ENCODE measurements at regions not wholly inside any gene's neighbourhood (a gene's known extent, or its start where the extent isn't known, plus 50 kb on each side); places are given as distances from the start of the nearest gene placed in this dataset.

DNA sequence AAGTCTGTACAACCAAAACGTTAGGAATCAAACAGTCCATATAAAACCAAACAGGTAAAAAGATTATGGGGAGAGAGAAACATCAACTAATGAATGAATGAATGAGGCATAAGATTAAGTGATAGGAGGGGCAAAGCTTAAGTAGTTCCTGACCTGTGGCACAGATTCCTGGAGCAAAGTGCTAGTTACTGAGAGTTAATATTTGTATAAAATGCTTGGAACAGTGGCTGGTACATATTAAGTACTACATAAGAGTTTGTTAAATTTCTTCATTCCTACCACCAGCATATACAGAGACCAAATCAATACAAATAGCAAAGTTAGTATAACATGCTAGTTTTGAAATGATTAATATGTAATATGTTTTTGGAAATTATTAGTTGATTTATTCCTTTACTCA, 363.7 kb downstream of the ADAM29 start:
- no peaks in the 10 kb centered on the region for H3K36me3 ChIP-seq (ENCODE audit: insufficient read depth, low read depth, low read length)
- H3K27me3 ChIP-seq (ENCODE audit: insufficient read depth, low read length): no peaks in the 10 kb centered on the region
- no peak overlapping the region for H3K4me3 ChIP-seq (ENCODE audit: low read length)
- H3K27ac ChIP-seq (ENCODE audit: low read length): no peak overlapping the region
- no peaks in the 10 kb centered on the region for H3K9me3 ChIP-seq (ENCODE audit: insufficient read depth, low read depth, low read length)
- H3K4me1 ChIP-seq (ENCODE audit: insufficient read depth, low read length): no peaks in the 10 kb centered on the region; the same call in 1 of the 2 replicates
- no peak overlapping the region for H3K9ac ChIP-seq (ENCODE audit: low read depth, low read length)

DNA sequence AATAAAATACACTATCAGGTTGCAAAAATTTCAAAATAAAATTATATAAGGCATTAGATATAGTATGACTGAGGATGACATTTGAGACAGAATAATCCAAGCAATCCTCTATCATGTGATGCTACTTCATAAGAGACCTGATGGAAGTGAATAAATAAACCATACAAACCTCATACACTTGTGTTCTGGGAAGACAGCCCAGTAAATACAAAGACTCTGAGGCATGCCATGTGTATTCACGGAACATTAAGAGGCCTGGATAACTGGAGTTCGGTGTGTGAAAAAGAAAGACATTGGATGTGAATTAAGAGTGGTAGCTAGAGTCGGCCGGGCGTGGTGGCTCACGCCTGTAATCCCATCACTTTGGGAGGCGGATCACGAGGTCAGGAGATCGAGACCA, 364.2 kb downstream of the ADAM29 start:
- no peak overlapping the region for H3K4me3 ChIP-seq (ENCODE audit: low read length)
- no peaks in the 10 kb centered on the region; the same call in 1 of the 2 replicates for H3K4me1 ChIP-seq (ENCODE audit: insufficient read depth, low read length)
- no peaks in the 10 kb centered on the region for H3K9me3 ChIP-seq (ENCODE audit: insufficient read depth, low read depth, low read length)
- no peaks in the 10 kb centered on the region for H3K27me3 ChIP-seq (ENCODE audit: insufficient read depth, low read length)
- no peaks in the 10 kb centered on the region for H3K36me3 ChIP-seq (ENCODE audit: insufficient read depth, low read depth, low read length)
- no peak overlapping the region for H3K9ac ChIP-seq (ENCODE audit: low read depth, low read length)
- no peak overlapping the region for H3K27ac ChIP-seq (ENCODE audit: low read length)

DNA sequence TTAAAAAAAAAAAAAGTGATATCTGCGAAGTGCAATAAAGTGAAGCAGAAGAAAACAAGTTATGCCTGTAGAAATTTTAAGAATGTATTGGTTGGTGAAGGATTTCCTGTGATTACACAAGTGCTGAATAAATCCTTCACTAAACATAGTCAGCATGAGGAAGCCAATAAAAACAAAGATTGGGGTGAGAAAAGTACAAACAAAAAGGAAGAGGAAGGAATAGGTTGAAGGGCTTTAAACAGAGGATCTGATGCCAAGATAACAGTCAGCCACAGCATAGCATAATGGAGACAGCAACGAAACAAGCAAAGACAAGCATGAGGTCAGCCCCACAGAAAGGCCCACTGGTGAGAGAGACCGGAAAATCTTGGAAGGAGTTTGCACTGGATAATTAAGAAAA, 372.2 kb downstream of the ADAM29 start:
- no peaks in the 10 kb centered on the region for H3K9me3 ChIP-seq (ENCODE audit: insufficient read depth, low read depth, low read length)
- H3K9ac ChIP-seq (ENCODE audit: low read depth, low read length): no peak overlapping the region
- H3K27ac ChIP-seq (ENCODE audit: low read length): no peak overlapping the region
- no peaks in the 10 kb centered on the region for H3K27me3 ChIP-seq (ENCODE audit: insufficient read depth, low read length)
- no peak overlapping the region for H3K4me3 ChIP-seq (ENCODE audit: low read length)
- no peaks in the 10 kb centered on the region for H3K4me1 ChIP-seq (ENCODE audit: insufficient read depth, low read length)
- no peaks in the 10 kb centered on the region for H3K36me3 ChIP-seq (ENCODE audit: insufficient read depth, low read depth, low read length)

DNA sequence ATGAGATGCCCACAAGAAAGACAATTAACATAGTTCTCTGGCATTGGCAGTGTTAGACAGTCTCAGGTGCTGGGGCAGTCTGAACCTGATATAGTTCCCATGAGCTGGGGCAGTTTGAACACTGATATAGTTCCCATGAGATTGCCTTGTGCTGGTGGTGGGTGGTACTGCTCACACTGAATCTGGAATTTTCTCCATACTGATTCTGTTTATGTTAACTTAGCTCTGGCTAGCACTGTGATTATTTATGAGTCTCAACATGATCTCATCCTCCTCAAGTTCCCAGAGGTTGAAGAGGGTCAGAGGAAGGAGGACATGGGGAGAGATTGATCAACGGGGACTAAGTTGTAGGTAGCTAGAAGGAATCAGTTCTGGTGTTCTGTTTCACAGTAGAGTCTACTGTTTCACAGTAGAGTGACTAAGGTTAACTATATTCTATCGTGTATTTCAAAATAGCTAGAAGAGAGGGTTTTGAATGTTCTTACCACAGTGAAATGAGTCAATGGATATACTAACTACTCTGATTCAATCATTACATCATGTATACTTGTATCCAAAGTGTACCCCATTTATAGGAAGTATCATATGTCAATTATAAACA, 379.9 kb downstream of the ADAM29 start:
- no peak overlapping the region for H3K4me3 ChIP-seq (ENCODE audit: low read length)
- H3K4me1 ChIP-seq (ENCODE audit: insufficient read depth, low read length): no peaks in the 10 kb centered on the region
- H3K36me3 ChIP-seq (ENCODE audit: insufficient read depth, low read depth, low read length): no peaks in the 10 kb centered on the region
- no peaks in the 10 kb centered on the region for H3K9me3 ChIP-seq (ENCODE audit: insufficient read depth, low read depth, low read length)
- no peak overlapping the region for H3K9ac ChIP-seq (ENCODE audit: low read depth, low read length)
- no peak overlapping the region for H3K27ac ChIP-seq (ENCODE audit: low read length)
- H3K27me3 ChIP-seq (ENCODE audit: insufficient read depth, low read length): no peaks in the 10 kb centered on the region

DNA sequence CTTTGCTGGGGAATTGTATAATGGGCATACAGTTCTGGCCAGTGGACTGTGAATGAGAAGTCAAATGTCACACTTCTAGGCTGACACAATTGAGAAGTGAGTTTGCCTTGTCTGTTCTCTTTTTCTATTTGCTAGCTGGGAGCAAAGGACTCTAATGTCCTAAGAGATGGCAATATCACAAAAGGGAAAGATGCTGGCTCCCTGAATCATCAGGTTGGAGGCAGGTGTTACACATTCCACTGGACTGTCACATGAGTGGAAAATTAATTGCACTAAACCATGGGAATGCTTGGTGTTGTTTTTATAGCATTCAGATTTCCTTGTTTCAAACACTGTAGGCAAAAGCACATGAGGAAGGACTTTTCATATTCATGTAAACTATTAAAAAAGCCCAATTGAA, 388.3 kb downstream of the ADAM29 start:
- Histone ChIP-seq H3K4me3 (ENCODE audit: low read length) (no peak overlapping the region), H3K9me3 (ENCODE audit: insufficient read depth, low read depth, low read length) (no peaks in the 10 kb centered on the region), H3K4me1 (ENCODE audit: insufficient read depth, low read length) (no peaks in the 10 kb centered on the region), H3K27ac (ENCODE audit: low read length) (no peak overlapping the region), H3K27me3 (ENCODE audit: insufficient read depth, low read length) (no peaks in the 10 kb centered on the region), H3K36me3 (ENCODE audit: insufficient read depth, low read depth, low read length) (no peaks in the 10 kb centered on the region), H3K9ac (ENCODE audit: low read depth, low read length) (no peak overlapping the region)

DNA sequence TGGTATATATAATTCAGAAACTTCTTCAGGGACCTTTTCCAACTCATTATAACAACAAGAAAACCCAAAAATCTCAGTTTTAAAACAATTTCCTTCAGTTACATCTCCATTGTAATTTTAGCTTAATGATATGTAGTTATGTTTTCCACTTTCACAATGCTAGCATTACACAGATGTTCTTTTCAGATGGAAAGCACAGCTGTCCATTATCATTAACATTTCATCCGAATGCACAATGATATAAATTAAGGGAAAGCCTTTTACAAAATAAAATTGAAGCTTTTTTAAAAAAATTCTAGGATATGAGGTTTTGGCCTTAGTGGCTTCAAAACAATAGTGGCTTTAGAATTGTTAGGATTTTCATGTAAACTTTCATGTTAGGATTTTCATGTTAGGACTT, 389.2 kb downstream of the ADAM29 start:
- Histone ChIP-seq H3K36me3 (ENCODE audit: insufficient read depth, low read depth, low read length) (no peaks in the 10 kb centered on the region), H3K9me3 (ENCODE audit: insufficient read depth, low read depth, low read length) (no peaks in the 10 kb centered on the region), H3K27ac (ENCODE audit: low read length) (no peak overlapping the region), H3K9ac (ENCODE audit: low read depth, low read length) (no peak overlapping the region), H3K4me1 (ENCODE audit: insufficient read depth, low read length) (no peaks in the 10 kb centered on the region), H3K27me3 (ENCODE audit: insufficient read depth, low read length) (no peaks in the 10 kb centered on the region), H3K4me3 (ENCODE audit: low read length) (no peak overlapping the region)

DNA sequence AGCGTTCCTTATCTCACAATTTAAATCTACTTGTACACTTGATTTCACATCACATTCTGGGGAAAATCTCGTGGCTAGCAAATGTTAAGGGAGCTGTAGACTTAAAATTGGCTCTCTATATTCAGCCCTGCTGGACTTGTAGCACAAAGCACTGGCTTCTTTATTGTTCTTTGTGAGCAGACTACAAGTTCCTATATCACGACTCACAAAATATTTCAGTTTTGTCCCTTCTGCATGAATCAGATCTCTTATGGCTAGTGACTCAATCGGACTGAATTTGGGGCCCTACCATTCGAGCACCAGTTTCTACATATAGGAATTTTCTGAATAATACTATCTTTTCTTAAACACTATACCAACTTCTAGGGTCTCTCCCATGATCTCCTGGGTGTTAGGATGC, 390.1 kb downstream of the ADAM29 start:
- Histone ChIP-seq H3K4me1 (ENCODE audit: insufficient read depth, low read length) (no peaks in the 10 kb centered on the region), H3K4me3 (ENCODE audit: low read length) (no peak overlapping the region), H3K27me3 (ENCODE audit: insufficient read depth, low read length) (no peaks in the 10 kb centered on the region), H3K9ac (ENCODE audit: low read depth, low read length) (no peak overlapping the region), H3K27ac (ENCODE audit: low read length) (no peak overlapping the region), H3K9me3 (ENCODE audit: insufficient read depth, low read depth, low read length) (no peaks in the 10 kb centered on the region), H3K36me3 (ENCODE audit: insufficient read depth, low read depth, low read length) (no peaks in the 10 kb centered on the region)

DNA sequence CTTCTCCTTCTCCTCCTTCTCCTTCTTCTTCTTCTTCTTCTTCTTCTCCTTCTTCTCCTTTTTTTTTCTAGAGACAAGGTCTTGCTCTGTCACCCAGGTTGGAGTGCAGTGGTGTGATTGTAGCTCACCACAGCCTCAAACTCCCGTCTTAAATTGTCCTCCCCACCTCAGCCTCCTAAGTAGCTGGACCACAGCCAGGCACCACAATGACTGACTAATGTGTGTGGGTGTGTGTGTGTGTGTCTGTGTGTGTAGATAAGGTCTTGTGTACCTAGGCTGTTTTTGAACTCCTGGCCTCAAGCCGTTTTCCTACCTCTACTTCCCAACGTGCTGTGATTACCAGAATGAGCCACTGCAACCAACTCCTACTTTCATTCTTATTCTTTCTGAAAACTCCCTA, 390.9 kb downstream of the ADAM29 start:
- Histone ChIP-seq H3K4me3 (ENCODE audit: low read length) (no peak overlapping the region), H3K9me3 (ENCODE audit: insufficient read depth, low read depth, low read length) (no peaks in the 10 kb centered on the region), H3K36me3 (ENCODE audit: insufficient read depth, low read depth, low read length) (no peaks in the 10 kb centered on the region), H3K4me1 (ENCODE audit: insufficient read depth, low read length) (no peaks in the 10 kb centered on the region), H3K9ac (ENCODE audit: low read depth, low read length) (no peak overlapping the region), H3K27me3 (ENCODE audit: insufficient read depth, low read length) (no peaks in the 10 kb centered on the region), H3K27ac (ENCODE audit: low read length) (no peak overlapping the region)

DNA sequence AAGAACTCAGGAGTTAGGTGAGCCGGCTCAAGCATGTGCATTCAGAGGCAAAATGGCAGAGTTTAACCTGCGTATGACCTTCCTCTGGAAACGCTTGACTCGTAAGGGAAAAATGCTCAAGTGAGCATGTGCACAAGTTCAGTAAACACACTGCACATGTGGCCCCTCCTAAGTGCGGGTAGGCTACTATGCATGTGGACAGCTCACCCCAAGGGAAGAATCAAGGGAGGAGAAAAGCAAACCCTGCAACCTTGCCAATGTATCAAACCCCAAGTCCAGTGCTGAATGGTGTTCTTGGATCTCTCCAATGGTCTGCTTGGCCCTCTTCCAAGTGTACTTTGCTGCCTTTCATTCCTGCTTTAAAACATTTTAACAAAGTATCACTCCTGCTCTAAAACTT, 407.1 kb downstream of the ADAM29 start:
- no peak overlapping the region for H3K27ac ChIP-seq (ENCODE audit: low read length)
- no peak overlapping the region for H3K9ac ChIP-seq (ENCODE audit: low read depth, low read length)
- no peaks in the 10 kb centered on the region for H3K27me3 ChIP-seq (ENCODE audit: insufficient read depth, low read length)
- H3K4me1 ChIP-seq (ENCODE audit: insufficient read depth, low read length): no peaks in the 10 kb centered on the region
- H3K9me3 ChIP-seq (ENCODE audit: insufficient read depth, low read depth, low read length): no peaks in the 10 kb centered on the region
- no peaks in the 10 kb centered on the region for H3K36me3 ChIP-seq (ENCODE audit: insufficient read depth, low read depth, low read length)
- H3K4me3 ChIP-seq (ENCODE audit: low read length): no peak overlapping the region

DNA sequence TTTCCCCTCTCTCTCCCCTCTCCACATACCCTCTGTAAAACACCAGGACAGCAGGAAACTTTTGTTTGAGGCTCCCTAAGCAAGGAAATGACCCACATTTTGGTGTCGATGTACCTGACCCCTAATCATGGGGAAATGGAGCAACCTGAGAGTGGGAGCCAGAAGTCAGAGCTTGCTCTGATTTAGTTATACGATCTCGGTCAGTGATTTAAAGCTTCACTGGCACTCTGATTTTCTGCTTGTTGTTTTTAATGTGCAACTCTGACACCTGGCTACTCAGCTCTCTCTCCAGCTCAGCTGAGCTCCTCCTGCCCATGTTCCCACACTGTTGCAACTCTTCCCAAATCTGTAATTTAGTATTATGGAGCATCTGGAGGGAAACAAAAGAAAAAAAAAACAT, 408.6 kb downstream of the ADAM29 start:
- H3K9me3 ChIP-seq (ENCODE audit: insufficient read depth, low read depth, low read length): no peaks in the 10 kb centered on the region
- no peak overlapping the region for H3K9ac ChIP-seq (ENCODE audit: low read depth, low read length)
- no peaks in the 10 kb centered on the region for H3K27me3 ChIP-seq (ENCODE audit: insufficient read depth, low read length)
- H3K27ac ChIP-seq (ENCODE audit: low read length): no peak overlapping the region
- no peaks in the 10 kb centered on the region for H3K36me3 ChIP-seq (ENCODE audit: insufficient read depth, low read depth, low read length)
- no peaks in the 10 kb centered on the region for H3K4me1 ChIP-seq (ENCODE audit: insufficient read depth, low read length)
- no peak overlapping the region for H3K4me3 ChIP-seq (ENCODE audit: low read length)

DNA sequence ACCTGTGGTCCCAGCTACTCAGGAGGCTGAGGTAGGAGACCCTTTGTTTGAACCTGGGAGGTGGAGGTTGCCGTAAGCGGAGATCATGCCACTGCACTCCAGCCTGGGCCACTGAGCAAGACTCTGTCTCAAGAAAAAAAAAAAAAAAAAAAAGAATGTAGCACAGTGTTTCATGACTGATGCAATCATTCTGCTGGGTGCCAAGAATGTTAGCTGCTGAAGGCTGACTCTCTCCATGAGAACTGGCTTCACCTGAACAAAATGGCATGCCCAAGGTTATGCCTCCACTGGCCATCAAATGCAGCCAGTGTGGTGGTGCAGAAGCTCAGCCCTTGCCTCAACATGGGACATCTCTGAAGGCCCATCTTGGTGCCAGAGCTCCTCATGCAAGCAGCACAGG, 412.1 kb downstream of the ADAM29 start:
- Histone ChIP-seq H3K9me3 (ENCODE audit: insufficient read depth, low read depth, low read length) (no peaks in the 10 kb centered on the region), H3K27me3 (ENCODE audit: insufficient read depth, low read length) (no peaks in the 10 kb centered on the region), H3K9ac (ENCODE audit: low read depth, low read length) (no peak overlapping the region), H3K36me3 (ENCODE audit: insufficient read depth, low read depth, low read length) (no peaks in the 10 kb centered on the region), H3K4me1 (ENCODE audit: insufficient read depth, low read length) (no peaks in the 10 kb centered on the region), H3K4me3 (ENCODE audit: low read length) (no peak overlapping the region), H3K27ac (ENCODE audit: low read length) (no peak overlapping the region)

DNA sequence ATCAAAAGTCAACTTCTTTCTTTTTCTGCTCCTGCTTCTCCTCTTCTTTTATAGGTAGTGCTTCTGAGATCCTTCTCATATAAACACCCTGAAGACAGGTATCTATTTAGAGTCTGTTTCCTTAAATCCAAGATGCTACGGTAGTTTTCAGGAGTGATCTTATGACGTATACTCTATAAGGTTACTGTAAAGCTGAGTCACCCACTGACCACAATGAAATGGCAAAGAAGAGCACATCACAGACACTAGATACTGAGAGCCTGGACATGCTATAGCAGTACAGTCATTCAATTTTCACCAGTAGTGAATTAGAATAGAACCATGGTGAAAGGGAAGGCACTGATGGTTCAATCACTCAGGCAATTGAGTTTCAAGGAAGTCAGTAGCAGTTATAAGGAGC, 412.5 kb downstream of the ADAM29 start:
- H3K27ac ChIP-seq (ENCODE audit: low read length): no peak overlapping the region
- H3K4me1 ChIP-seq (ENCODE audit: insufficient read depth, low read length): no peaks in the 10 kb centered on the region

DNA sequence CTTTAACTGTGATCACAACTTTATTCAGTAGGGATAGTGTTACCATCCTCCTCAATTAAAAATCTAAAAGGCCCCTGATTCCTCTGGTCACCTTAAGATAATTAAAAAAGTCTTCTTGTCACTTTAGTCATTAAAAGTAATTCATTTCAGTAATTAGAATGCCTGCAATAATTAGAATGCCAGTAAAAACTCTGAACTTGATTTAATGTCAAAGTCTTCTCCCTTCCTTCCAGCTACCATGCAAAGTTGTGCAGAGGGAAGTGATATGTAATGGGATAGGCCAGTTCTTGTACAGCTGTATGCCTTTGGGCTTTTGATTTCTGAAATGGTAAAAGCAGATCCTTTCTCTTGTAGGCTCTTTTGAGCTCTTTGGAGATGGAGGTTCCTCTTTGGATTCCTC, 417.2 kb downstream of the ADAM29 start:
- no peaks in the 10 kb centered on the region for H3K27me3 ChIP-seq (ENCODE audit: insufficient read depth, low read length)
- H3K4me3 ChIP-seq (ENCODE audit: low read length): no peak overlapping the region
- H3K4me1 ChIP-seq (ENCODE audit: insufficient read depth, low read length): no peaks in the 10 kb centered on the region

More for the DNA sequence above, 412.5 kb downstream of the ADAM29 start:
- no peaks in the 10 kb centered on the region for H3K36me3 ChIP-seq (ENCODE audit: insufficient read depth, low read depth, low read length)
- no peak overlapping the region for H3K4me3 ChIP-seq (ENCODE audit: low read length)
- no peaks in the 10 kb centered on the region for H3K9me3 ChIP-seq (ENCODE audit: insufficient read depth, low read depth, low read length)
- H3K9ac ChIP-seq (ENCODE audit: low read depth, low read length): no peak overlapping the region
- H3K27me3 ChIP-seq (ENCODE audit: insufficient read depth, low read length): no peaks in the 10 kb centered on the region

More for the DNA sequence above, 417.2 kb downstream of the ADAM29 start:
- Histone ChIP-seq H3K9ac (ENCODE audit: low read depth, low read length) (no peak overlapping the region), H3K36me3 (ENCODE audit: insufficient read depth, low read depth, low read length) (no peaks in the 10 kb centered on the region), H3K27ac (ENCODE audit: low read length) (no peak overlapping the region), H3K9me3 (ENCODE audit: insufficient read depth, low read depth, low read length) (no peaks in the 10 kb centered on the region)

Measured in iPS-20b (cell line).